ENCODE measurements at regions not wholly inside any gene's neighbourhood (a gene's known extent, or its start where the extent isn't known, plus 50 kb on each side); places are given as distances from the start of the nearest gene placed in this dataset.

GRCh38 chr12:45584336-45584735 lies 145.2 kb upstream of the ARID2 start:
- TF ChIP-seq, protein P1, sequence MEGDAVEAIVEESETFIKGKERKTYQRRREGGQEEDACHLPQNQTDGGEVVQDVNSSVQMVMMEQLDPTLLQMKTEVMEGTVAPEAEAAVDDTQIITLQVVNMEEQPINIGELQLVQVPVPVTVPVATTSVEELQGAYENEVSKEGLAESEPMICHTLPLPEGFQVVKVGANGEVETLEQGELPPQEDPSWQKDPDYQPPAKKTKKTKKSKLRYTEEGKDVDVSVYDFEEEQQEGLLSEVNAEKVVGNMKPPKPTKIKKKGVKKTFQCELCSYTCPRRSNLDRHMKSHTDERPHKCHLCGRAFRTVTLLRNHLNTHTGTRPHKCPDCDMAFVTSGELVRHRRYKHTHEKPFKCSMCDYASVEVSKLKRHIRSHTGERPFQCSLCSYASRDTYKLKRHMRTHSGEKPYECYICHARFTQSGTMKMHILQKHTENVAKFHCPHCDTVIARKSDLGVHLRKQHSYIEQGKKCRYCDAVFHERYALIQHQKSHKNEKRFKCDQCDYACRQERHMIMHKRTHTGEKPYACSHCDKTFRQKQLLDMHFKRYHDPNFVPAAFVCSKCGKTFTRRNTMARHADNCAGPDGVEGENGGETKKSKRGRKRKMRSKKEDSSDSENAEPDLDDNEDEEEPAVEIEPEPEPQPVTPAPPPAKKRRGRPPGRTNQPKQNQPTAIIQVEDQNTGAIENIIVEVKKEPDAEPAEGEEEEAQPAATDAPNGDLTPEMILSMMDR (conservative IDR thresholded peaks at IDR 0.05; ENCODE audit: low read depth, low read length) = no peak
- TF ChIP-seq EZH2 (IDR thresholded peaks at IDR 0.05; ENCODE audit: low read length, unreplicated experiment) (no peak), EZH2phosphoT487 (IDR thresholded peaks at IDR 0.05; ENCODE audit: borderline replicate concordance, low read length) (no peak)

Data from PC-3 (cell line).